ENCODE measurements at regions not wholly inside any gene's neighbourhood (a gene's known extent, or its start where the extent isn't known, plus 50 kb on each side); places are given as distances from the start of the nearest gene placed in this dataset.

- no peak for DNase-seq
Measured at GRCh38 chr18:10285283-10285640, 169.2 kb upstream of the APCDD1 start.

DNA sequence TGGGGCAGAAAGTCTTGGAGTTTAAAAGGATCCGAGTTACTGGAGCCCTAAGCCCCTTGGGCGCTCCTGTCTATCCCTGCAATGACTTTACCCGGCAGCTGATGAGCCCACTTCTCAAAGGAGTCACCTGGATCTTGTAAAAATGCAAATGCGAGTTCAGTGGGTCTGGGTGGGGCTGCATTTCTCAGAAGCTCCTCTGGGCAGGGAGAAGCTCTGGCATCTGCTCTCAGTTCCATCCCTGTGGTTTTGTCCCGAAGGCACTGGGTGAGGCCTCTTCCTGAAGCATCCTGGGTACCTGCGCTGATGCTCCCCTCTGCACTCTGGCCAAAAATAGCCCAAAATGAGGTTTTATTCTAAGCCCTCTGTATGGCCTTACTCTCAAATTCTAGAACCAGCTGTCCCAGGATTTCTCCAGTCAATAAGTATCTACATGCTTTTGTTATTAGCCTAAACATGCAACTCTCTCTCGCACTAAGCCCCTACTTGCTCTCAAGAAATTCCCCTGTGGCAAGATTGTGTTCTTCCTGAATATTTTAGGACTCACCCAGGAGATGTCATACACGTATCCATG is 167.8 kb upstream of the APCDD1 start:
- DNase-seq = no peak

DNA sequence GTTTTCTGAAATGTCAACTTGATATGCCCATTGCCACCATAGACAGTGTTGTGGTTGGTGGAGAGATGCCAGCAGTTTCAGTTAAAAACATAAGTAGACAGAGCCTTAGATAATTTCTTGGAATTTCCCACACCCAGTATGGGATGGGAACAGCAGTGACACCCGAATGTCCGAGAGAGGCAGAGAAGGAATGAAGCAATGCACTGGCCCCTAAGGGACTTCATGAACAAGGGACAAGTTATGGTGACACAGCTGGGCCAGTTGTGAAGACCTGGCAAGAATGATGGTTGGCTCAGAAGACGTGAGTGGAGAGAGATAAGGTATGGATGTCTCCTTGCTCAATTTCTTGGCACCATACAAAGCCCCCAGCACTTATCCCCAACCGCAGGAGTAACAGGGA is 165.2 kb upstream of the APCDD1 start:
- DNase-seq = no peak

DNA sequence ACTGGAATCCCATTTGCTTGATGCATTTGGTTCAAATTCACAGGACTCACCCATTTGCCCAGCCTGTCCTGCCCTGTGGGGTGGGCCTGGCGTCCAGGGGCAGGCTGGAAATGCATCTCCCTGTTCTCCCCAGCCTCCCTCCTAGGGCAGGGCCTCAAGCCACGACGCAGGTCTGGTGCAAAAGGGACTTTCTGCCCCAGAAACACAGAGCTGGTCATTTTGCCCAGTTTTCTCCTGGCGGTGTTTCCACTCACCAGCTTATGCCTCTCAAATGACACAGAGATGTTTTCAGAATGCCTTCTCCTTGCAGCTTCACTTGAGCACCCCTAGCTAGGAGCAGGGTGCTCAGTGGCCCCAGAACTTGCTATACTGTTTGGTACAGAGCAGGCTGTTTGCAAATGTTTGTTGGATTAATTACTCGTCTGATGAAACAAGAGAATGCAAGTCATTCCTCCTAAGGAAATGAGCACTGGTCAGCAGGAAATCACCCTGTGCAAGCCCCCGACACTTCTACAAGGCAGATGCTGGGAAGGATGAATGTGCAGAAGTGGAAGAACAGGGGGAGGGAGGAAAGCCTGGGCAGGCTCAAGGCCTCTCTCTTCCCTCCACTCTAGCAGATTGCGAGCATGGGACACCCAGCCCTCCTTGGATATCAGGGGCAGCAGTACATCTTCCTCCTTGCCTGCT is 164.3 kb upstream of the APCDD1 start:
- no peak for DNase-seq

DNA sequence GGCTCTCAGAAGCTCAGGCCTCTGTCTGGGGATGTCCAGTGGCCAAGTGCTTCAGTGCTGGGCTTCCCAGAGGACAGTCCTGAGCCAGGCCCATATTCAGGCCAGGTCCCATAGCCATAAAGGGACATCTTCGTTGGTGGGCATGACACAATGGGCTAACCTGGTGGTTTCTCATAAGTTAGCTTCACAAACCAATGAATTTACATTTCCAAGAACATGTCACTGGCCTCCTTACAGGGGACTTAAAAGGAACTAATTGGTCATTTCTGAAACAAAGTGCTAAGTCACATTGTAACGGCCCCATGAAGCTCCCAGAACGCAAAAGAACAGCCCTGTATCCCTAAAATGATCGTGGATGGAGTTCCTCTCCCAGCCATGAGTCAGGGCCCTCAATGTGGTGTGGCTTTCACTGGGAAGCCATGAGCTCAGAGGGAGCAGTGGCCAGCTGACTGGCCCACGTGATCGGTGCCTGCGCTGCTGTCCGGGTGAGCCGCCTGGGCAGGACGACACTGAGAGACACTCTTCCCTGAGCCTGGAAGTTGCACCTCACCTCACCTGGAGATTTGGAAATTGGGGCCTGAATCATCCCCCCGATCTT is 163.7 kb upstream of the APCDD1 start:
- no peak for DNase-seq

- no peak for DNase-seq
Measured at GRCh38 chr18:10291568-10291981, 162.9 kb upstream of the APCDD1 start.

DNA sequence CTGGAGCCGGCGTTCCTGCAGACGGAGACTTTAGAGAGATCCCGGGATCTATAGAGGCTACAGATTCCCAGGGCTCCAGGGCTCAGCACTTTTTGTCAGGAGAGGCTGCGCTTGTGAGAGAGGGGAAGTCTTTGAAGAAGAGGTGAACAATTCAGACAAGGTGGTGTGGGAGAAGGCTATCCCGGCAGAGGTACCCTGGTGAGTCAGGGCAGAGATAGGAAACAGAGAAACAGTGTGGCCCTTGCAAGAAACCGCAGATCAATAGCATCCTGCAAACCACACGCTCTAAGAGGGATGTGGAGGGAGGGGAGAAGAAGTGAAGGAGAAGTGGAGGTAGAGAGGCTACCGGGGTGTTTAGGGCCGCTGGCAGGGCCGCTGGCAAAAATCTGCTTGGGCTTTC is 160.5 kb upstream of the APCDD1 start:
- no peak for DNase-seq

GRCh38 chr18:10295751-10296150 is 158.7 kb upstream of the APCDD1 start:
- DNase-seq = no peak

DNA sequence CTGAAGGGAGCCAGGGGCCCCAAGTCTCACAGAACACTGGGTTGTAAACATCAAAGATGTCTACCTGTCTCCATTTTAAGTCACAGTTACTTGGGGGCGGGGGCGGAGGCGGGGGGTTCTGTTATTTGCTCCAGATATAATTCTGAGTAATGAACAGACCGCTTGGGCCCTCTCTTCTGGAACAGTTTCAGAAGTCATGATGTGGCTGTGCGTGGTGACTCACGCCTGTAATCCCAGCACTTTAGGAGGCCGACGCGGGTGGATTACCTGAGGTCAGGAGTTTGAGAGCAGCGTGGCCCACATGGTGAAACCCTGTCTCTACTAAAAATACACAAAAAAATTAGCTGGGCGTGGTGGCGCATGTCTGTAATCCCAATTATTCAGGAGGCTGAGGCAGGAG is 157.9 kb upstream of the APCDD1 start:
- no peak for DNase-seq

- no peak for DNase-seq
Measured at GRCh38 chr18:10297086-10297485, 157.3 kb upstream of the APCDD1 start.

DNA sequence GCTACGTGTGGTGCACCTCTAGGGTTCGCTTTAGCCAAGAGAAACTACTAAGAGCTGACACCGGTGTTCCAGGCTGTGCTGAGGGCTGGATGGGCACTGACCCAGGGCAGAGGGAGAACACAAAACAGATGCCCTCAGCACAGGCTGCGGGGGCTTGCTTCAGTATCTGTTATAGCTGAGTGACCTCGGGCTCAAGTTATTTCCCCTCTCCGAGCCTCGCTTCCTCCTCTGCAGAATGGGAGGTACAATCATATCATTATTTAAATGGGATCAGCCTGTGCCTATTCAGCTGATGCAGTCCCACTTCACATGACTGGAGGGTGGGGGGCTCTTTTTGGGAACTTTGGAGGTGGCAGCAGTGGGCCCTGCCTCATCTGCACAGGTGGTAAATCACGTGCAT is 156.1 kb upstream of the APCDD1 start:
- DNase-seq = no peak

DNA sequence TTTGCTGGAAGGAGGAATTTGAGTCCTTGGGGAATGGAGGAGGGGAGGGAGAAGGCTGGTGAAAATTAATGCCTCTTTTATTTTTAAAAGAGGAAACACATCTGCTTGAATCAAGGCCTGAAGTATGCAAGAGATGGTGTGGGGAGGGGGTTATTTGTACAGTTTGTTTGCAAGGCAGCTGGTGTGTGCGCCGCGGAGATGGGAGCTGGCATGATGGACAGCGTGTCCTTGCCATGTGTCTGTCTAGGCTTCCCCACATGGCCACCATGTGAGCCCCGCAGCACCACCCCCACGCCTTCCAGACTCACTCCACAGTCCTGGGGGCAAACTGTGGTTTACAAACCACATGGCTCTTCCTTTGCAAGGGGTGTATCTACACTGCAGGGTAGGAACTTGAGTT is 154.8 kb upstream of the APCDD1 start:
- peak; percentile 25 for DNase-seq

DNA sequence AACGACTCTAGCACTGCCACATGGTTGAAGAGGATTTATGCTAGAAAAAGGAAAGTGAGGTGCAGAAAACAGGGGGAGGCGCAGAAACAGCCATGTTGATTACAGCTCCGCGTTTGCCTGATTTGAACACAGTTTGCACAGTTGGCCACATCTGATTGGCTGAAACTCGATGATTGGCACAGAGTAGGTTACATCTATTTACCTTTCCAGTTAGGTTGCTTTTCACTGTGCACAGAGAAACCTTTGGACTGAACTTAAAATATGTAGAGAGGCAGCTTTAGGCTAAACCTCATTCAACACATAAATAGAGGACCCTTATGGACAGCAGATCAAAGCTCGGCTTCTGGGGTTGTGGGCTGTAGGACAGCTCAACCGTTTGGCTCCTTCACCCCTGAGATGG is 153.7 kb upstream of the APCDD1 start:
- DNase-seq = no peak

DNA sequence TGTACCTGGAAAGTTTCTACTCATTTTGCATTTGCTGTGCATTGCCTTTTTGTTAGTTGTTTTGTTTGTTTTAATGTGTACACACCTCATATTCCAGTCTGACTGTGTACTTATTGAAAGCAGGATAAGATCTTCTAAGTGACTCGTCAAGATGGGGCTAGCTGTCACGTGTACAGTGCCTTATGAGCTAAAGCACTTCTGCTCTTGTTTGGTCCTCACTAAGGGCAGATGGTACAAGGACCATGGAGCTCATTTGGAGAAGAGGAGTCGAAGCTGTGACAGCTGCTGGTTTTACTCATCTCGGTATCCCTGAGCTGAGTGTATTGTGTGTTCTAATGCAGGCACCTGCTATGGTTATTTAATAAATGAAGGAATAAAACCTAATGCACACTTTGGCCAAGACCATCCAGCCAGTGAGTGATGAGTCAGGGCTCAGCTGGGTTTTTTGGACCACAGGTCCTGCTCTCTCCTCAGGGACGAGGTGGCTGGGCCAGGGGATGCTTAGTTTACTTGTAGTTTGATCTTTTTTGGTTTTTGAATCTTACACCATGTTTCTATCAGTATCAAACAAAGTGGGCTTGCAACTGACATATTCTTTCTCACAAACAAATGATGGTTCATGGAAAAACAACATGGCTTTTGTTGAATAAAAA is 152.5 kb upstream of the APCDD1 start:
- DNase-seq = peak; percentile 17

DNA sequence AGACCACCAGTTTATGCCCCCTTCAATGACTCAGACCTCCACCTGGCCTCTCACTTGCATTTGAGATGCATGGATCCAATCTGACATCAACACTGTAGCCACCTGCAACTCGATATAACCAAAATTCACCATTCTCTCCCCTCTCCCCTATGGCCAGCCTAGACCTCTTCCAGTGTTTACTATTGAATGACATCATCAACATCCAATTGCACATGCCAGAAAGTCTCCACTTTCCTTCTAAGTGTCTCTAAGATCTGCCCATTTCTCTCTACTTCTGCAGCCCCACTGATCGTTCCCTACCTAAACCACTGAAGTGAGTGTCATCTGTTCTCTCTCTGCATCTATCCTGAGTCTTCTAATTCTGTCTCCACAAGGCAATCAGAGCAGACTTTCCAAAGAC is 151.3 kb upstream of the APCDD1 start:
- DNase-seq = no peak

DNA sequence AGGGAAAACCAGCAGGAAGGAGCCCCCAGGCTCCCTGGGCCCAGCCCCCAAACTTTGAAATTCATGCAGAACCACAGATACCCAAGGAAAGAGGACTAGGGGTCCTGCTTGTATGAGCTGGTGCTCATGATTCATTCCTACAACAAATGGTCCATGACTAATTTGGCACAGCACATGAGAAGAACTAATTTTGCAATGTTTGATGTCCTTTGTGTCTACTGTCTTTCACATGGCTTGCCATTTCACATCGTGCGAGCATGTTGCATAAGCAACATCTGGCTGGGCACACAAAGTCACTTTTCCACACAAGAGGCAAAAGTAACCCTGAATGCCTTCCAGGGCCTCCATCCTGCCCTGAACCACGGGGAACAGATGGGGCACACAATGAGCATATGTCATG is 149.6 kb upstream of the APCDD1 start:
- no peak for DNase-seq

GRCh38 chr18:10306779-10307178 is 147.7 kb upstream of the APCDD1 start:
- no peak for DNase-seq

- no peak for DNase-seq
Measured at GRCh38 chr18:10308154-10308553, 146.3 kb upstream of the APCDD1 start.

- DNase-seq = no peak
Measured at GRCh38 chr18:10310626-10311025, 143.8 kb upstream of the APCDD1 start.

DNA sequence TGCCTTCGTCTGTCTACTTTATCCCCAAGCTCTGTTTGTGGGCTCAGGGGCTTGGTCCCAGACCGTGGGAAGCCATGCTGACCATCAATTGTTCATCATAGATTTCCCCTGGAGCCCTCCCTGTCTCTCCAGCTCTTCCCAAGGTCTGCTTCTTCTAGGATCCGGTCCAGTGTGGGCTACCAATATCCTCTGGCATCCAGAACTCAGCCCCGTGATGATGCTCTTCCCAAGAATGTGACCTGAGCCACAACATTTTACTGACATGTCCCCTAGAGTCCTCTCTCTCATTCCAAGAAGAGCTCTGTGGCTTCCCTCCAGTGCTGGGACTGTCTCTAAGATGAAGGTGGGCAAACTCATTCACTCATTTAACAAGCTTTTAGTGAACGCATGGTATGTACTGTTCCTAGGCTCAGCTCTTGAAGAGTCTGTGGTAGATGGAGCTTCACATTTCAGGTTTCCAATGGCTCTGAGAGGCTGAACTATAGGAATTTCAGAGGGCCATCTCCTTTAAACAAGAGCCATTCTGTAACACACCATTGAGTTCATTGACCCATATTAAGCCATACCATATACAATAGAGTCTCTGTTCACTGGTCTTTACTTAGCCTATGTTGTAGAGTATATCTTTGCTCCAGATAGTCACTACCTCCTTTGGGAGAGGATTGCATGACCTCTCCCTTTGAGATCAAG is 142.0 kb upstream of the APCDD1 start:
- no peak for DNase-seq

GRCh38 chr18:10313016-10313342 is 141.5 kb upstream of the APCDD1 start:
- DNase-seq = no peak

DNA sequence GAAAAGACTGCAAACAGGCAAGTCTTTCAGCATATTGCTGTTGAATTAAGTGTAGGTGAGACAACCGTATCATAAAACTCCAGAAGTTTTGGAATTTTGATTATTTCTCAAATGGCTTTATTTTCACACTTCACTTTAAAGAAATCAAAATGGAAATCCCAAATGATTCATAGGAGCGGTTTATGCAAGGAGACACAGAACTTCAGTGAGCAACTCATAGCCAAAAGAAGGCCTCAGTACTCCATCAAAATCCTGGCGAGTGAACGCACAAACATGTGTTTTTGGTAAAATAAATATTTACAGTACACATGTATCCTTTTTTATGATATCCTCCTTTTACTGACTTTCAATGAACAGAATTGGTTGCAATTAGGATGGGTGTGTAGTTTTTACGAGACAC is 140.4 kb upstream of the APCDD1 start:
- peak; percentile 28 for DNase-seq

DNA sequence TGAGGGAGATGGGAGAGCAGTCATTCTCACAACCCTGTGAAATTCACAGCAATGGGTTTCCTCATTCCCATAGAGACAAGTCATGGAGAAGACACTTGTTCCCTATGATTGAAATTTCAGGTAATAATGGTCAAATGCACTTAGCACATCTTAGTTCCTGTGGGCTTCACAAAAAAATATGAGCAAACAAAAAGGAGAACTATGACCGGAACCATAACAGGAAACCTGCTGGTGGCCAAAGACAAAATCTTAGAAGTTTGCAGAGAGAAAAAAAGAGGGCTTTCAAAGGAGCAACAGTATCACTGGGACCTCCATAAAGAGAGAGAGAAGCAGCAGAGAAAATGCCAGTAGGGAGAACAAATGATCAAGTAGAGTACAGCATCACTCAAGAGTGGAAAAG is 138.9 kb upstream of the APCDD1 start:
- DNase-seq = no peak
